Subcutaneous abdominal adipose tissue (tissue), 5 donors: ENCODE measurements at regions not wholly inside any gene's neighbourhood (a gene's known extent, or its start where the extent isn't known, plus 50 kb on each side); places are given as distances from the start of the nearest gene placed in this dataset.

Experiments used
- H3K27ac ChIP-seq: one replicate; pipeline ENCODE4 v1.7.0; 2013; ENCODE audit warnings: low read depth, mild to moderate bottlenecking, inconsistent platforms, low read length, moderate library complexity
- H3K27me3 ChIP-seq, 5 donors: one replicate each; pipeline ENCODE4 v1.7.0; 2013; ENCODE audit warnings: low read length in 5 of 5, inconsistent platforms in 1 of 5; ENCODE audit not compliant: control insufficient read depth in 5 of 5, insufficient read depth in 4 of 5
- H3K36me3 ChIP-seq, 5 donors: one replicate each; pipeline ENCODE4 v1.7.0; 2013; ENCODE audit warnings: low read length in 5 of 5; ENCODE audit not compliant: control insufficient read depth in 5 of 5, insufficient read depth in 5 of 5
- H3K4me1 ChIP-seq, 5 donors: one replicate each; pipeline ENCODE4 v1.7.0; 2013; ENCODE audit warnings: low read length in 5 of 5, mild to moderate bottlenecking in 3 of 5, moderate library complexity in 1 of 5; ENCODE audit not compliant: control insufficient read depth in 5 of 5, insufficient read depth in 5 of 5
- H3K4me3 ChIP-seq, 5 donors: one replicate each; pipeline ENCODE4 v1.7.0; 2013; ENCODE audit warnings: low read length in 5 of 5, low read depth in 1 of 5
- H3K9ac ChIP-seq, 5 donors: one replicate each; pipeline ENCODE4 v1.7.0; 2013; ENCODE audit warnings: low read length in 5 of 5, mild to moderate bottlenecking in 4 of 5, moderate library complexity in 3 of 5
- H3K9me3 ChIP-seq, 5 donors: one replicate each; pipeline ENCODE4 v1.7.0; 2013; ENCODE audit warnings: low read length in 5 of 5; ENCODE audit not compliant: control insufficient read depth in 5 of 5
- donor health status: healthy.
- donor health status: healthy.
- donor health status: healthy.
- donor health status: healthy.
- donor health status: healthy.

DNA sequence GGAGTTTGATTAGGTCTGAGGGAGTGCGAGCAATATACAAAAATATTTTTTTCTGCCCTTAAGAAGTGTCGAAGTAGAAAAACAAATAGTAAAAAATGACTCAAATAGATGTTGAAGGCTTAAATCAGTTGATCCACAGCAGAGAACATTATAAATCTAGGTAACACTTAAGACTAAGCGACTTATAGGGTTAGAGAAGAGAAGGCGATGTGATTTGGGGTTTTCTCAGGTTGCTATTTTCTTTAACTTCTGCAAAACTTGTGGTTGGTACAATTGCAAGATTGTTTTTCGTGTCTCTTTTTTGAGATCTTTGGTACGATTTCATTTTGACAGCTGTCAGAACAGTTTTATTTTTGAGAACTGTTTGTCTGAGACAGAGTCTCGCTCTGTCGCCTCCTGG is 1479.5 kb downstream of the PCDH7 start:
- Histone ChIP-seq H3K9me3 (peaks cover 0 to 3% (median 0%) of the 10 kb centered on the region in 5 donors), H3K4me1 (no peaks in the 10 kb centered on the region), H3K36me3 (no peaks in the 10 kb centered on the region), H3K4me3 (no peak overlapping the region), H3K27ac (no peak overlapping the region), H3K27me3 (no peaks in the 10 kb centered on the region), H3K9ac (no peak overlapping the region)

DNA sequence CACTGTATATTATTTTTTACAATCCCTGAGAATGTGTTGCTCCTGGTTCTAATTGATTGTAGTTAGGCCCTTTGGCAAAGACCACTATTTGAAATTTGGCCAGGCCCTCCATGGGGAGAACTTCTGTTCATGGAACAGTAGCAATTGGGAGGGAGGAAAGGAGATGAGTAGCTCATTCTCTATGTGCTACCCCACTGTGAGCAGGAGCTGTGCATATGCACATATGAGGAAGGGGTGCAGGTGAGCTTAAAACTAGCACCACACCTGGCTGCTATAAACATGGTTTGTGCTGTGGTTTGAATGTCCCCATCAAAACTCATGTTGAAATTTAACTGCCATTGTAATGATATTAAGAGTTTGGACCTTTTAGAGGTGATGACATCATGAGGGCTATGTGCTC is 1483.2 kb downstream of the PCDH7 start:
- Histone ChIP-seq H3K9me3 (peaks cover 0 to 12% (median 0%) of the 10 kb centered on the region in 5 donors), H3K27me3 (no peaks in the 10 kb centered on the region), H3K4me1 (no peaks in the 10 kb centered on the region), H3K9ac (no peak overlapping the region), H3K27ac (no peak overlapping the region), H3K4me3 (no peak overlapping the region), H3K36me3 (no peaks in the 10 kb centered on the region)

DNA sequence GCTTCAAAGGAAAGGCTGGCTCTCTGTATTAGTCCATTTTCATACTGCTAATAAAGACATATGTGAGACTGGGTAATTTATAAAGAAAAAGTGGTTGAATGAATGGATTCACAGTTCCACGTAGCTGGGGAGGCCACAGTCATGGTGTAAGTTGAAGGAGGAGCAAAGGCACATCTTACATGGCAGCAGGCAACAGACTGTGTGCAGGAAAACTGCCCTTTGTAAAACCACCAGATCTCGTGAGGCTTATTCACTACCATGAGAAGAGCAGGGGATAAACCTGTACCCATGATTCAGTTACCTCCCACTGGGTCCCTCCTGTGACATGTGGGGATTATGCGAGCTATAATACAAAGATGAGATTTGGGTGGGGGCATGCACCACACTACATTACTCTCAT is 1486.6 kb downstream of the PCDH7 start:
- no peak overlapping the region for H3K4me3 ChIP-seq

GRCh38 chr4:32207456-32207855 is 1487.3 kb downstream of the PCDH7 start:
- Histone ChIP-seq H3K27me3 (no peaks in the 10 kb centered on the region), H3K4me3 (no peak overlapping the region), H3K4me1 (no peaks in the 10 kb centered on the region), H3K27ac (no peak overlapping the region), H3K9ac (no peak overlapping the region), H3K9me3 (peaks cover 0 to 15% (median 0%) of the 10 kb centered on the region in 5 donors), H3K36me3 (no peaks in the 10 kb centered on the region)

More for the DNA sequence above, 1486.6 kb downstream of the PCDH7 start:
- Histone ChIP-seq H3K9ac (no peak overlapping the region), H3K9me3 (peaks cover 0 to 15% (median 0%) of the 10 kb centered on the region in 5 donors), H3K27ac (no peak overlapping the region), H3K4me1 (no peaks in the 10 kb centered on the region), H3K27me3 (no peaks in the 10 kb centered on the region), H3K36me3 (no peaks in the 10 kb centered on the region)

DNA sequence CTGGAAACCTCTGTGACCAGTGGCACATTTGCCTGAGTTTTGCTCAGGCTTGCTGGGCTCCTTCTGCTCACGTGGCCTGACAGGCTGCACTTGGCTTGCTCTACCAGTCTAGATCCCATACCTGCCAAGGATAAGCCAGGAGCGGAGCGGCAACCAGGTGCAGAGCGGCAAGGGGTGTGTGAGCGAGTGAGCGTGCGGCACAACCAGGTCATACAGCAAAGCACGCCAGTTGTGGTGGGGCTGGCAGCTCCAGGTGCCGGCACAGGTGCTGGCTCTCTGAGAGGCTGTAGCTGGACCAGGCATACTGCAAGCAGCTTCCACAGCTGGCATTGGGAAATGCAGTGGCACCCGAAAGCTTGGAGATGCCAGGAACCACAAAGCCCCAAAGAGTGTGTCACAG is 1495.1 kb downstream of the PCDH7 start:
- Histone ChIP-seq H3K27ac (no peak overlapping the region), H3K4me1 (no peaks in the 10 kb centered on the region), H3K9me3 (no peaks in the 10 kb centered on the region), H3K36me3 (no peaks in the 10 kb centered on the region), H3K27me3 (no peaks in the 10 kb centered on the region), H3K9ac (no peak overlapping the region), H3K4me3 (no peak overlapping the region)

GRCh38 chr4:32216502-32216901 is 1496.3 kb downstream of the PCDH7 start:
- Histone ChIP-seq H3K4me1 (no peaks in the 10 kb centered on the region), H3K27me3 (no peaks in the 10 kb centered on the region), H3K27ac (no peak overlapping the region), H3K36me3 (no peaks in the 10 kb centered on the region), H3K4me3 (no peak overlapping the region), H3K9ac (no peak overlapping the region), H3K9me3 (no peaks in the 10 kb centered on the region)

- H3K27me3 ChIP-seq = no peaks in the 10 kb centered on the region
- peaks cover 0 to 2% (median 0%) of the 10 kb centered on the region in 5 donors for H3K9me3 ChIP-seq
- H3K27ac ChIP-seq = no peak overlapping the region
- H3K9ac ChIP-seq = no peak overlapping the region
- no peak overlapping the region for H3K4me3 ChIP-seq
- H3K4me1 ChIP-seq = no peaks in the 10 kb centered on the region
- H3K36me3 ChIP-seq = no peaks in the 10 kb centered on the region
Observed at GRCh38 chr4:32219306-32220075, 1499.3 kb downstream of the PCDH7 start.

DNA sequence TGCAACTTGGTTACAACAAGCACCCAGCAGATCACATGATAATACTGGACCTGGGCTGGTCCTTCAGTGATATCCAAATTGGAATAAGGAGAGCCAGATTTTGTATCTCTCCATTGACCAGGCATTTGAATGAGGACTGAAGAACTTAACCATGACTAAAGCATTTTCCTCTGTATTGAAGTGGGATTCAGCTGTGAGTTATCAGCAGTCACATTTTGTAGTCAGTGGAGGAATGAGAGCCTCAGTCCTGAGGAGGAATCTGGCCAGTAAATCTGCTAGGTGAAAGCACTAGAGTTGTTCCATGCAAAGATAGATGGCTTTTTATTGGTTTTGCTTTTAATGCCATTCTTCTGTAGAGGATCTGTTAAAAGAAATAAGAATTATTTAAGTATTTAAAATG is 1506.0 kb downstream of the PCDH7 start:
- no peaks in the 10 kb centered on the region for H3K27me3 ChIP-seq
- no peak overlapping the region for H3K27ac ChIP-seq
- H3K9me3 ChIP-seq = peaks cover 0 to 2% (median 0%) of the 10 kb centered on the region in 5 donors
- no peaks in the 10 kb centered on the region for H3K36me3 ChIP-seq
- no peaks in the 10 kb centered on the region for H3K4me1 ChIP-seq
- H3K9ac ChIP-seq = no peak overlapping the region
- no peak overlapping the region for H3K4me3 ChIP-seq

DNA sequence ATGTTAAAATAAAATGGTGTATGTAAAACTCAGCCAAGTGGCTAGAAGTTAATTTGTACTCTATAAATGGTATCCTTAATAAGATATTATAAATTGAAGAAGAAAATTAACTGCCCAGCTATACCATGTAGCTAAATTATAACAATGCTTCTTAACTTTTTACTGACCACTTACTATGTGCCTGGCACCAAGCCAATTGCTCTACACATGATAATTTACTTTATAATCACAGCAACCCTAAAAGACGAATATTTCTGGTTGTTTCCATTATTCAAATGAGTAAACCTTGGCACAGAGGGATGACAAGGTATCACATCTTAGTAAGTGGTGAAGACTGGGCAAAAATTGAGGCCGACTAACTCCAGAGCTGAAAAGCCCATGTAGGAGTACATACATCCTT is 1506.6 kb downstream of the PCDH7 start:
- no peak overlapping the region for H3K9ac ChIP-seq
- peaks cover 0 to 2% (median 0%) of the 10 kb centered on the region in 5 donors for H3K9me3 ChIP-seq
- no peaks in the 10 kb centered on the region for H3K4me1 ChIP-seq
- no peak overlapping the region for H3K27ac ChIP-seq
- H3K36me3 ChIP-seq = no peaks in the 10 kb centered on the region
- no peak overlapping the region for H3K4me3 ChIP-seq
- no peaks in the 10 kb centered on the region for H3K27me3 ChIP-seq

- Histone ChIP-seq H3K27me3 (no peaks in the 10 kb centered on the region), H3K9ac (no peak overlapping the region), H3K4me3 (no peak overlapping the region), H3K36me3 (no peaks in the 10 kb centered on the region), H3K9me3 (no peaks in the 10 kb centered on the region), H3K27ac (no peak overlapping the region), H3K4me1 (no peaks in the 10 kb centered on the region)
Observed at GRCh38 chr4:32243926-32244325, 1523.8 kb downstream of the PCDH7 start.
